Testis (tissue), 2 donors: ENCODE measurements at regions not wholly inside any gene's neighbourhood (a gene's known extent, or its start where the extent isn't known, plus 50 kb on each side); places are given as distances from the start of the nearest gene placed in this dataset.

Experiments used
- POLR2A ChIP-seq: fragments of 450-650 bp; IDR thresholded peaks from one replicate; pipeline ENCODE4 v1.6.1; 2017; ENCODE audit warnings: antibody characterized with exemption, mild to moderate bottlenecking, moderate library complexity
- TF ChIP-seq, protein P1 (sequence below), 3 experiments: fragments of 450-650 bp in 2 of 3; fragments of 200-600 bp in 1 of 3; sonication (generic) in 1 of 3; IDR thresholded peaks; one replicate each; pipeline ENCODE4 v1.5.1; 2016 to 2019; ENCODE audit warnings: antibody characterized with exemption in 3 of 3, mild to moderate bottlenecking in 2 of 3, moderate library complexity in 1 of 3

DNA sequence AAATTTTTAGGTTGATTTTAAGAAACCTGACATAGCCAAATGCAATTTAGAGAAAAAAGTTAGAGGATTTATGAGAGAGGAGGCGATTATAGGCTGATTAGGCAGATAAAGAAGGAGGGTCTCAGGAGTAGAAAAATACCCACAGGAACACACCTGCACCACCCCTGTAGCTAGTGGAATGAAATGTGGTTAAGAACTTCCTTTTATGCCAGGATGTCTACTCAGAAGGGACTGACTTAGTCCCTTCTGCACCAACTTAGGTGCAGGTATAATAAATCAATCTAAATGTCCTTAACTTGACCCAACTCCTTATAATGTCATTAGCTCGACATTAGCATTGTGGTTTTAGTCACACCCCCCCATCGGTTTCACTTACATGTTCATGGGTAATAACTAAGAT, 1274.5 kb upstream of the TMEFF2 start:
- no peak for TF ChIP-seq POLR2A
- TF ChIP-seq, protein P1, sequence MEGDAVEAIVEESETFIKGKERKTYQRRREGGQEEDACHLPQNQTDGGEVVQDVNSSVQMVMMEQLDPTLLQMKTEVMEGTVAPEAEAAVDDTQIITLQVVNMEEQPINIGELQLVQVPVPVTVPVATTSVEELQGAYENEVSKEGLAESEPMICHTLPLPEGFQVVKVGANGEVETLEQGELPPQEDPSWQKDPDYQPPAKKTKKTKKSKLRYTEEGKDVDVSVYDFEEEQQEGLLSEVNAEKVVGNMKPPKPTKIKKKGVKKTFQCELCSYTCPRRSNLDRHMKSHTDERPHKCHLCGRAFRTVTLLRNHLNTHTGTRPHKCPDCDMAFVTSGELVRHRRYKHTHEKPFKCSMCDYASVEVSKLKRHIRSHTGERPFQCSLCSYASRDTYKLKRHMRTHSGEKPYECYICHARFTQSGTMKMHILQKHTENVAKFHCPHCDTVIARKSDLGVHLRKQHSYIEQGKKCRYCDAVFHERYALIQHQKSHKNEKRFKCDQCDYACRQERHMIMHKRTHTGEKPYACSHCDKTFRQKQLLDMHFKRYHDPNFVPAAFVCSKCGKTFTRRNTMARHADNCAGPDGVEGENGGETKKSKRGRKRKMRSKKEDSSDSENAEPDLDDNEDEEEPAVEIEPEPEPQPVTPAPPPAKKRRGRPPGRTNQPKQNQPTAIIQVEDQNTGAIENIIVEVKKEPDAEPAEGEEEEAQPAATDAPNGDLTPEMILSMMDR (IDR thresholded peaks at IDR 0.05) = no peak
